ENCODE measurements at regions not wholly inside any gene's neighbourhood (a gene's known extent, or its start where the extent isn't known, plus 50 kb on each side); places are given as distances from the start of the nearest gene placed in this dataset.

- DNase-seq = no peak
Measured at GRCh38 chr7:114109721-114110120, 190.9 kb upstream of the PPP1R3A start.

GRCh38 chr7:114109304-114109703 is 190.5 kb upstream of the PPP1R3A start:
- DNase-seq = no peak

DNA sequence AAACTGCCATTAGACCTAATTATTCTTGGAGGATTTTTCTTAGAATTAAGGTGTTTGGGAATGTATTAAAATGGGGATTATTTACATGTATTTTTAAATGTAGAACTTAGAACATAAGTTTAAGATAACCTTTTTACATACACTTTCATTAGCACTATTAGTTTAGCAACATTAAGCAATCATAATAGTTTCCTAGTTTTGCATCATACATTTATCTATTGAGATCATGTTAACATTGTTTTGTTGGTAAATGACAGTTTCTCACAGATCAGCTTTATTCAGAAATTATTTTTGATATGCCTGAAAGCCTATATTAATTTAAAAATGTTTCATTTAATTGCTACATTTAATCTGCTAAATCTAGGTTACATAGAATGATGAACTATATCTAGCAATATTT is 189.7 kb upstream of the PPP1R3A start:
- no peak for DNase-seq

DNA sequence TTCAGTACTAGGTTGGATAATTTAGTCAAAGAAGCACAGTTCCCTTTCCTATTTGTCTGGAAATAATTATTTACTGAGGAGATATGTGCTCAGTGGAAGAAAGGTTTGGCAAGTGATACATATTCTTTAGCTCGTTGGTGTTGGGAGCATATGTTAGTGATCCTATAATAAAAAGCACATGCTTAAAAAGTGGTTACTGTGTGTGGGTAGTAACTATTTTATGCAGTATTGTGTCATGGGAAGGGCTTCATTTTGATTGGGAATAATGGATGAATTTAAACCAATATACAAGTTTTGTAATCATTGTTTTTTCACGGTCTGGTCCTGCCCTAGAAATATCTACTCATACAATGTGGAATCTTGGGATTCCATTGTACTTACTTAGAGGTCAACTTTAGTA is 188.7 kb upstream of the PPP1R3A start:
- DNase-seq = no peak

GRCh38 chr7:114104035-114104434 is 185.2 kb upstream of the PPP1R3A start:
- DNase-seq = no peak

GRCh38 chr7:114102996-114103395 is 184.2 kb upstream of the PPP1R3A start:
- no peak for DNase-seq

- DNase-seq = no peak
Measured at GRCh38 chr7:114102131-114102530, 183.3 kb upstream of the PPP1R3A start.

- DNase-seq = no peak
Measured at GRCh38 chr7:114100810-114101209, 182.0 kb upstream of the PPP1R3A start.

GRCh38 chr7:114099337-114099736 is 180.5 kb upstream of the PPP1R3A start:
- no peak for DNase-seq

DNA sequence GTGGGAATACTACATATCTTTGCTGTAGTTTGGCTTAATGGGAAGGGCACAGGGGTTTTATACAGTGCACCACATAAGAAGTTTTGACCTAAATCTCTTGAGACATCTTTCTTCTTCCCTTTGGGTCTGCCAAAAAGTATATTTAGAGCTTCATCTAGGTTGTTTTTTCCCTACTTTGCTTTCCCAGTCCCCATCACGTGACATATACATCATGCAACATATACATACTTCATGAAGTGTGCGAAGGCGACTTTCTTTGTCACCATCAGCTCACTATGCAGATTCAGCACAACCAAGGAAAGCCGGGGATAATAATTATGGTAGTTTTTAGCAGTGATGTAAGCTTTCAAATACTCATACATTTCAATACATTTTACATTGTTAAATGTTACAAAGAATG is 177.1 kb upstream of the PPP1R3A start:
- DNase-seq = no peak

GRCh38 chr7:114088470-114088940 is 169.7 kb upstream of the PPP1R3A start:
- peak; percentile 8 for DNase-seq

GRCh38 chr7:114087653-114088469 is 169.1 kb upstream of the PPP1R3A start:
- DNase-seq = no peak

DNA sequence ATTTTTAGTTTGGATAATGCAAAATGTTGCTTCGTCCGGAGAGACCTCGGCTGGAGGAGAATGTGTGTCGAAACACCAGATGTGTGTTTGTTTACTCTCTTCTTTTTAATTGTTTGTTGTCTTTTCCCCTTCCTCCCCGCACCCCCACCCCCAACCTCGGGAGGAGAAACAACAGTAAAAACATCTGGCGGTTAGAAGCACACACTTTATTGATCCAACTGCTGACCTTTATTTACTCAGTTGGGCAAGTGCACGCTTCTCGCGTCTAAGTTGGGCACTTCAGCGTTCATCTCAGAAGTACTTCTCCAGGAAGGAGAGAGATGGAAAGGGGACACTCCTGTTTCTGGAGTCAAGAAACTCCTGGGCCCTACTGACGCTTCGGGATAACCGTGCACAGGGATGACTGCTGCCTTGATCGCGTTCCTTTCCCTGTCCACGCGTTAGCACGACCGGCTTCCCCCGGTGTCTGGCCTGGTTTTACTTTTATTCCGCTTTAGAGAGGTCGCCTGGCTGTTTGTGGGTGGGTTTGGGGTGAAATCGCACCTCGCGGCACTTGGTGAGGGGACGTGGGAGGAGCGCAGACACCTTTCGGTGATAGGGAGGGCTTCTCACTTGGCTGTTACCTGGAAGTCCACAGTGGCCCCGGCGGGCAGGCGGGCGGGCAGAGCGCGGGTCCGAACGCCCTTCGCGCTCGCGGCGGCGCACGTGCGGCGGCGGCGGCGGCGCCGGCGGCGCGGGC is 168.3 kb upstream of the PPP1R3A start:
- DNase-seq = peak; percentile 19

DNA sequence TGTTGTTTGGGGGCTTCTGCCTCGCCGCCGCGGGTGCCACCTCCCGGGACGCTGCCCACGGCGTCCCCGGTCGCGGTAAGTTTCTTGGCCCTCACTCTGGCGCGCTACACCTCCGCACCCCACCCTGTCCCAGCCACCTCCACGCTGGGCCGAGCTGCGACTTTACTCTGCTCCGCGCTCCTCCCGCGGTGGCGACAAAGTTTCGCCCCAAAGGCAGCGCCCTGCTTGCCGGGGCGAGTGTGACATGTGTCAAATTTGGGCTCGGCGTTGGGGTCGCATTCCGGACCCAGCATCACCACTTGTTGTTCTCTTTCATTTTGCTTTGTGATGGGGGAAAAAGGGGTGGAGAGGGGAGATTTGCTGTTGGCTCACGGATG is 167.7 kb upstream of the PPP1R3A start:
- DNase-seq = no peak

DNA sequence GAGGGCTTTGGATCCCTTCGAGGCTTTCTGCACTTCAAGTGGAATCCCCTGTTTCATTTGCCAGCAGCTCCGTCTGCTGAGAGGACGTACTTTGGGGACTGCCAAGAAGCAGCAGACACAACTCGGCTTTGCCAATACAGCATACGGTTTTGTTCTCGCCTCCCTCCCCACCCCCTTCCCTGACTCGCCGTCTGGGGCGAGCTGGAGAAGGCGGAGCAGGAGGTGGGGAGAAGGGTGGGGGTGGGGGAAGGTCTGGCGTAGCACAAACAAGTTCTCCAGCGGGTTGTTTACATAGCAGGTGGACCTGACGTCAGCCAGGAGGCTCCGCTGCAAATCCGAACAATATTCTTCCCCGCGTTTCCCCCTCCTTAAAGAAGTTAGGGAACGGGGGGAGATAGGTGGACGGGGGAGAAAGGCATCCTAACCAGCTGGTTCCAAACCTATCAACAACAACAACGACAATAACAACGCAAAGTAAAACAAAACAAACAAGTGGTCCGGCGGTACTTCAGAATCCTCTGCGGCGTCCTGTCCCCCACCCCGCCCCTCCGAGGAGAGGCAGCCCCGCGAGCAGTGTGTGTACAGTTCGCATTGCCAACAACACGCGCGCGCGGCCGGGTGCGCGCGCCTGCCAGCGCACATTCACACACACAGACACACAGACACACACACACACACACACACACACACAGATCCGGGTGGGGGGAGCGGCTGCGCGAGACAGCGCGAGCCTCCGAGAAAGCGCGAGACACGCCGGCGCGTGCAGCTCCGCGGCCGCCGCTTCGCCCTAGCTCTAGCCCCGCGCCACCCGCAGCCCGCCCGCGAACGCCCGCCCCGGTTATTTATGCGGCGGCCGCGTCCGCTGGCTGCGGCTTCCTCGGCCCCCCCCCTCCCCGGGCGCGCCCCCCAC is 167.0 kb upstream of the PPP1R3A start:
- DNase-seq = peak; percentile 55

DNA sequence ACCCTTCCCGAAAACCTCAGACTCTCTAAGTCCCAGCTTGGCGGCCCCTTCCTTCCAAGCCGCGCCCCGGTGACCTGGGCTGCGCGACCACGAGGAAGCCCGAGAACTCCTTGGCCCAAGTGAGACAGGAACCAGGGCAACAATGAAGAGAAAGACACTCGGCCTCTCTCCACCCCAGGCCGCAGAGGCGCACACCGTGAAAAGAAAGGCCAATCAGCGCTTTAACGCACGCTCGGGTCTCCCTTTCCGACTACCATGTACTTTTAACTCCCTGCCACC is 166.4 kb upstream of the PPP1R3A start:
- DNase-seq = no peak

GRCh38 chr7:114084472-114085312 is 165.9 kb upstream of the PPP1R3A start:
- DNase-seq = peak; percentile 44

DNA sequence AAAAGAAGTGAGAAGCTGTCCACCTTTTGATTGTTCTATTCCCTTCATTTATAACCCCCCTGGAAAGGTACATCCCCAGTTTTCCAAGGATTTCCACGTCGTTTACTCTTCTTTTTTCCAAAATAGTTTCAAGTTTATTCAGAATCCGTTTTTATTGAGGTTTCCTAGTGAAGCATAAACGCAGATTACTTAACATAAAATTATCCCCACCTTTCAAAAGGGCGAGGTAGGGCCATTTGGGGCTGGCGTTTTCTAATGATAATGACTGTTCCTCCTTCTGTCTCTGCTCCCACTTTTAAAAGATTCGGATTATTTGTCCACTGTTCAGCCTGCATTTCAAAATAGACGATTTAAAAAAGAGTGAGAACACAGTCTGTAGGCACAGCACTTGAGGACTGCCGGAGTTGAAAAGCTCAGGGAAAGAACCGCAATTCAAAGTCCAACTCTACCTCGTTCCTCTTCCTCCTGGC is 165.2 kb upstream of the PPP1R3A start:
- DNase-seq = no peak

DNA sequence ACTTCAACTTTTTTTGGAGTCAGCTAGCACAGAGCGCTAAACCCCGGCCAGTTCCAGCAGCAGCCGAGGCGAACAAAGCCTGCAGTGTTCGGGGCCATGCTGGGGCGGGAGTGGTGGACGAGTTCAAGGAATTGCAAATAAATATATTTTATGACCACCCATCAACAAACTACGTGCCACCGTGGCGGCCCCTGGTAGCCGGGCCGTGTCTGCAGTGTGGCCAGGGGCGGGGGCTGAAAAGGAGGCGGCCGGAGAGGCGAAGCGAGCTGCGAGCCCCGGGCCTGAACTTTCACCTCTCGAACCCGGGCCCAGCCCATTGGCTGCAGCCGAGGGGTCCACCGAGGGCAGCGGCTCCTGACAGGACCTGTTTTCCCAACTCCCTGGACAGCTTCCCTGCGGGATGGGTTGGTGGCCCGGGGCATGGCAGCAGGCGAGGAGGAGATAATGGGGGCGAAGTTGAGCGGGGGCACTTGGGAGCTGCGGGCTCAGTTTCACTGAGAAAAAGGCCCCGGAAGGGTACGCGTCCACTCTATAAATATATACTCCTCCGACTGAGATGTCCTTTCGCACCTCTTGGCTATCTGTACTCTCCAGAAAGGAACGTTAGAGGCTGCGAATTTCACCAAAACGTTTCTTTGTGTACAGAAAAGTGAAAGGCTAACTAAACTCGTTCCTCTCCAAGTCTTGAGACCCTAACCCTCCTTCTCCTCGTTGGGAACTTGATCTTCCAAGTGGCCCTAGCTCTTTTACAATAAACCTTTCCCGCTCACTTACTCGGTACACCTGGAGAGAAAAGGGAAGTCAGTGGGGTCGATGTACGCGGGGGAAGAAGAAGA is 164.6 kb upstream of the PPP1R3A start:
- DNase-seq = peak; percentile 49

GRCh38 chr7:114082642-114083165 is 163.9 kb upstream of the PPP1R3A start:
- DNase-seq = peak; percentile 49
